Spleen (tissue), 11 donors: ENCODE measurements at regions not wholly inside any gene's neighbourhood (a gene's known extent, or its start where the extent isn't known, plus 50 kb on each side); places are given as distances from the start of the nearest gene placed in this dataset.

Experiments
- DNase-seq: peaks from one replicate; pipeline ENCODE4 v3.0.0-alpha.2; 2020
- H3K27ac ChIP-seq, 8 donors: fragments of 200-600 bp; sonication (generic) in 7 of 8; 1 replicate in 4 of 8; 2 replicates in 4 of 8; pipeline versions ENCODE4 v1.5.0 to v1.8.0; 2016 to 2021; ENCODE audit warnings: inconsistent platforms in 4 of 8, mild to moderate bottlenecking in 4 of 8, moderate library complexity in 1 of 8
- H3K27me3 ChIP-seq, 7 donors: fragments of 200-600 bp; sonication (generic) in 6 of 7; replicated peaks in 1 of 7; 1 replicate in 4 of 7; 2 replicates in 3 of 7; pipeline versions ENCODE4 v1.5.0 to v1.8.0; 2016 to 2021; ENCODE audit warnings: inconsistent platforms in 3 of 7, mild to moderate bottlenecking in 1 of 7
- H3K36me3 ChIP-seq, 6 donors: fragments of 200-600 bp; sonication (generic) in 5 of 6; 1 replicate in 4 of 6; 2 replicates in 2 of 6; pipeline versions ENCODE4 v1.5.0 to v1.8.0; 2016 to 2021; ENCODE audit warnings: inconsistent platforms in 2 of 6
- H3K4me1 ChIP-seq, 6 donors: fragments of 200-600 bp; sonication (generic) in 5 of 6; 1 replicate in 3 of 6; 2 replicates in 3 of 6; pipeline versions ENCODE4 v1.5.0 to v1.8.0; 2016 to 2021; ENCODE audit warnings: inconsistent platforms in 3 of 6
- H3K4me3 ChIP-seq, 8 donors: fragments of 200-600 bp; sonication (generic) in 7 of 8; 1 replicate in 4 of 8; 2 replicates in 4 of 8; pipeline versions ENCODE4 v1.5.0 to v1.8.0; 2016 to 2021; ENCODE audit warnings: inconsistent platforms in 4 of 8, mild to moderate bottlenecking in 4 of 8, moderate library complexity in 2 of 8
- H3K9me3 ChIP-seq, 8 donors: fragments of 200-600 bp; sonication (generic) in 7 of 8; 1 replicate in 4 of 8; 2 replicates in 4 of 8; pipeline versions ENCODE4 v1.5.0 to v1.8.0; 2016 to 2021; ENCODE audit warnings: inconsistent platforms in 4 of 8
- CTCF ChIP-seq, 11 experiments: fragments of 200-600 bp in 7 of 11; fragments of 450-650 bp in 4 of 11; sonication (generic) in 4 of 11; IDR thresholded peaks in 8 of 11; conservative IDR thresholded peaks in 3 of 11; 1 replicate in 7 of 11; 2 replicates in 4 of 11; pipeline versions ENCODE4 v1.4.0 to v1.8.0; 2016 to 2021; ENCODE audit warnings: antibody characterized with exemption in 11 of 11, inconsistent platforms in 4 of 11, mild to moderate bottlenecking in 1 of 11
- POLR2A ChIP-seq, 3 donors: fragments of 450-650 bp; IDR thresholded peaks; one replicate each; pipeline ENCODE4 v1.5.1; 2017; ENCODE audit warnings: antibody characterized with exemption in 3 of 3, mild to moderate bottlenecking in 1 of 3
- POLR2AphosphoS5 ChIP-seq, 3 donors: sonication (generic); formaldehyde crosslinking; IDR thresholded peaks; one replicate each; pipeline ENCODE4 v1.5.1; 2017; ENCODE audit warnings: antibody characterized with exemption in 3 of 3
- WGBS, 5 donors: extraction: QIAGEN DNeasy Blood & Tissue Kit in 3 of 5; methylation state at CpG; one replicate each; pipeline versions ENCODE4 v1.1.5 to v1.1.7; 2013 to 2018; 5-methylcytosine and 5-hydroxymethylcytosine counted together
- intact Hi-C: fragments of 100-400 bp; cut with DNase I; formaldehyde crosslinking; loops from one replicate; pipeline ENCODE4 v1.15.0; 2023; ENCODE audit warnings: low total_unique reads
- donor health status: healthy with polysubstance abuse.
- donor health status: DM: no; HTN: no; CAD: no; lungs with moderate emphysema.
- donor health status: DM: no; HTN: no; CAD: no.
- donor health status: Bipolar disorder and iron deficiency.
- donor health status: healthy.
- donor health status: DM: no; HTN: no; CAD: no.
- donor health status: DM: yes; HTN: yes; CAD: no.

DNA sequence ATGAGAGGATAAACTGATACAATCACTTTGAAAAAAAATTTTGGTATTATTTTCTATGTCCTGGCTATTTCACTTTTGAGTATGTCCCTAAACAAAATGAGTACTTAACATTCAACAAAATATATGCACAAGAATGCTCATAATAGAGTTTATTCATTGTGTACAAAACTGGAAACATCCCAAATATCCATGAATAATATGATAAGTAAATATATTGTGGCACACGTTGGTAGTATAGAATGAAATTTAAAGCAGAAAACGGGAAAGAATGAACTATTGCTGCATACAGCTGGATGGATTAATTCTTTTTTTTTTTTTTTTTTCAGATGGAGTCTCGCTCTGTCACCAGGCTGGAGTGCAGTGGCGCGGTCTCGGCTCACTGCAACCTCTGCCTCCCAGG is 725.2 kb downstream of the LTN1 start:
- DNase-seq = no peak
- no peaks in the 10 kb centered on the region for H3K27me3 ChIP-seq
- no peak overlapping the region for H3K27ac ChIP-seq
- H3K9me3 ChIP-seq = no peaks in the 10 kb centered on the region
- H3K4me1 ChIP-seq = no peaks in the 10 kb centered on the region
- TF ChIP-seq POLR2AphosphoS5 (IDR thresholded peaks at IDR 0.05) = no peak
- TF ChIP-seq CTCF (IDR thresholded peaks at IDR 0.05 in 8 of 11, conservative IDR thresholded peaks at IDR 0.05 in 3 of 11) = no peak
- TF ChIP-seq POLR2A (IDR thresholded peaks at IDR 0.05) = no peak
- H3K4me3 ChIP-seq = no peak overlapping the region
- intact Hi-C loops = no loop called here
- WGBS, 5 donors = 88 to 95% (median 89%) methylated on average over 6 of the region's 6 CpGs
- H3K36me3 ChIP-seq = no peaks in the 10 kb centered on the region

DNA sequence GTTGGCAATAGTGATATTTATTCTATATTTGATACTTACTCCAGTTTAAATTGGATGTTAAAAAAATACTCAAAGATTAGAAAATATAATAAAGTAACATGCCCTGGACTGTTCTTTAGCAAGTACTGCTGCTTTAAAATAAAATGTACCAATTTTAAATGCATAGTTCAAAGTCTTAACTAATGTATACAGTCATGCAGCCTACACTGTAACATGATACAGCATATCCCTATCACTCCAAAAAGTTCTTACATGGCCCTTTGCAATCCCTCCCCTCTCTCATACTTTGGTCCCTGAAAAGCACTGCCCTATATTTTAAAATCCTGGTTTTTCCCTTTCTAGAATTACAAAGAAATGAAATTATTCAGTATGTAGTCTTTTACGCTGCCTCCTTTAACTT is 726.6 kb downstream of the LTN1 start:
- no peak for TF ChIP-seq CTCF (IDR thresholded peaks at IDR 0.05 in 8 of 11, conservative IDR thresholded peaks at IDR 0.05 in 3 of 11)
- intact Hi-C loops = no loop called here
- no peaks in the 10 kb centered on the region for H3K27me3 ChIP-seq
- no peaks in the 10 kb centered on the region for H3K9me3 ChIP-seq
- no peak overlapping the region for H3K4me3 ChIP-seq
- no peaks in the 10 kb centered on the region for H3K36me3 ChIP-seq
- H3K27ac ChIP-seq = no peak overlapping the region
- 93 to 96% (median 95%) methylated on average over 1 of the region's 1 CpG for WGBS, 5 donors
- no peak for DNase-seq
- H3K4me1 ChIP-seq = no peaks in the 10 kb centered on the region

DNA sequence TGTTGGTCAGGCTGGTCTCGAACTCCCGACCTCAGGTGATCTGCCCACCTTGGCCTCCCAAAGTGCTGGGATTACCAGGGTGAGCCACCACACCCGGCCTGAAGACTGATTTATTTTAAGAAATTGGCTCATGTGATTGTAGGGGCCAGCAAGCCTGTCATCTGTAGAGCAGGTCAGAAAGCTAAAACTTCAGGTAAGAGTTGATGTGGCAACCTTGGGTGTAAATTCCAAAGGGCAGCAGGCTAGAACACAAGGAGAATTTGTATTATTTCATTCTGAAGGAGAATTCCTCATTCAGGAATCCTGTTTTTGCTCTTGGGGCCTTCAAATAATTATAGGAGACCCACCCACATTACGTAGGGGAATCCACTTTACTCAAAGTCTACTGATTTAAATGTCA is 728.7 kb downstream of the LTN1 start:
- WGBS, 5 donors = 82 to 97% (median 86%) methylated on average over 4 of the region's 4 CpGs
- intact Hi-C loops = no loop called here
- H3K27me3 ChIP-seq = no peaks in the 10 kb centered on the region

GRCh38 chr21:28261298-28261697 is 731.4 kb downstream of the LTN1 start:
- no peak for DNase-seq
- Histone ChIP-seq H3K27ac (no peak overlapping the region), H3K27me3 (no peaks in the 10 kb centered on the region), H3K9me3 (no peaks in the 10 kb centered on the region), H3K36me3 (no peaks in the 10 kb centered on the region), H3K4me3 (no peak overlapping the region), H3K4me1 (no peaks in the 10 kb centered on the region)
- TF ChIP-seq CTCF (IDR thresholded peaks at IDR 0.05 in 8 of 11, conservative IDR thresholded peaks at IDR 0.05 in 3 of 11) = no peak
- no peak for TF ChIP-seq POLR2AphosphoS5 (IDR thresholded peaks at IDR 0.05)
- TF ChIP-seq POLR2A (IDR thresholded peaks at IDR 0.05) = no peak
- 27 to 58% (median 34%) methylated on average over 1 of the region's 1 CpG for WGBS, 5 donors
- intact Hi-C loops = no loop called here

More for the DNA sequence above, 728.7 kb downstream of the LTN1 start:
- DNase-seq = no peak
- no peaks in the 10 kb centered on the region for H3K4me1 ChIP-seq
- no peak overlapping the region for H3K4me3 ChIP-seq
- H3K9me3 ChIP-seq = no peaks in the 10 kb centered on the region
- no peak overlapping the region for H3K27ac ChIP-seq
- TF ChIP-seq POLR2A (IDR thresholded peaks at IDR 0.05) (no peak), CTCF (IDR thresholded peaks at IDR 0.05 in 8 of 11, conservative IDR thresholded peaks at IDR 0.05 in 3 of 11) (no peak), POLR2AphosphoS5 (IDR thresholded peaks at IDR 0.05) (no peak)
- no peaks in the 10 kb centered on the region for H3K36me3 ChIP-seq
